GM18870 (cell line): ENCODE measurements at regions not wholly inside any gene's neighbourhood (a gene's known extent, or its start where the extent isn't known, plus 50 kb on each side); places are given as distances from the start of the nearest gene placed in this dataset.

Source experiments
- ATAC-seq: cut with Tn5 transposase; IDR thresholded peaks from one replicate; pipeline ENCODE4 v1.9.1; 2021; ENCODE audit warnings: moderate library complexity; ENCODE audit not compliant: unreplicated experiment

DNA sequence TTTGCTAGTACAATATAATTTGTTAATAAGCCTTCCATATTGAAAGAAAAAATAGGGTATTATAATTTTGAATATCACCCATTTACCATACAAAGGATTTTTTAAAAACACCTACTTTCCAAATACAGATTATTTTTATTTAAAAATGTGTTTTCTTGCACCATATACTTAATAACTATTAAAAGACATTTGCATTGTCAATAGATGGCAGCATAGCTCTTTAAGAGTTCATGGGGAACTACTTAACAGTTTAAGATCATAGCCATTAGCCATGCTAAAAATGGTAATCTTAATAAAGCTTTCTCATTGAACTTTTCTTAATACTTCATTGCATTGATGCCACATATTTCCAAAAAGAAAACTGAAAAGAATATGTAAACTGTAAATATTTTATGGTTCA is 1995.9 kb downstream of the C4orf33 start:
- no peak for ATAC-seq

- ATAC-seq: no peak
Observed at GRCh38 chr4:131093303-131093702, 1997.4 kb downstream of the C4orf33 start.

DNA sequence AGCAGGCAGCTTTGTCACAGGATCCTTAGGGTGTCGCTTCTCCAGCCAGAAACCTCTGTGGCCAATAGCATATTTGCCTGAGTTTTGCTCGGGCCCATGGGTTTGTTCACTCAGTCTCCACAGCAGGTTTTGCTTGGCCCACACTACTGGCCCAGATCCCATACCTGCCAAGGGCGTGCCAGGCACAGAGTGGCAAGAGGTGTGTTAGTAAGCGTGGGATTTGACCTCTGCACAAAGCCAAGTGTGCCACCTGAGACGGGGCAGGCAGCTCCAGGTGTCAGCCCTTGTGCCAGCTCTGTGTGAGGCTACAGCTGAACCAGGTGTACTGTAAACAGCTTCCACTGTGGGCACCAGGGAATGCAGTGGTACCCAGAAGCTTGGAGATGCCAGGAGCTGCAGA is 2003.0 kb downstream of the C4orf33 start:
- ATAC-seq: no peak

- no peak for ATAC-seq
Observed at GRCh38 chr4:131113273-131113672, 2017.3 kb downstream of the C4orf33 start.

DNA sequence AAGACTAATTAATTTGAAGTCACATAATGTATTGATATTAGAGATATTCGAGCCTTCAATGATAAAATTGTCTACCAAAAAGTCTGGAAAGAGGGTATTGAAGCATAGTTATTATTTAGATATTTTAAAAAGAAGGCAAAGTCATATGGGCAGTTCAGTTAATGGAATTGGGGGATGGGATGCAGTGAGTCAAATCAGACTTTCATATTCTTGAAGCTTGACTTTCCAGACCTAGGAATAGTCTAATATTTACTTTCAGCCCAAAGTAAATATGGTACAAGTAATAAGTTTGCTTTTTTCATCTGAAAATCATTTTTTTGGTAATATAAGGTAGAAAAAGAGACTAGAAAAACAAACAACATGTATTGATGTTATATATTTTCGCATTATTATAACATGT is 2017.8 kb downstream of the C4orf33 start:
- no peak for ATAC-seq

GRCh38 chr4:131119661-131120060 is 2023.7 kb downstream of the C4orf33 start:
- no peak for ATAC-seq

DNA sequence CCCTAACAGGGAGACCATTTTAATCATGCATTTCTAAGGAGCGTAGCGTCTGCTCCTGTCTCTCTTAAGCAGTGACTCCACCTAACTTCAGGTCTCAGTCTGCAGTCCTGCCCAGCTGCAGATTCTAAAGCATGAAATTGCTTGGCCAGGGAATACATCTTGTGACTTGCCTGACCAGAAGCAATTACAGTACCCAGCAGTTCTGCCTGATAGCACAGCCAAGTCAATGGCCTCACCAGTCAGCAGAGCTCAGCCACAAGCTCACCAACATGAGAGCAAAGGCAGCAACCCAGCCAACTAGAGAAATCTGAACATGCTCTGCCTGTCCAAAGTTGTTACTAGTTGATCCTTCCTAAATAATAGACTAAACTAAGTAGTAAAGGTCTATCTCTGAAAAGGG is 2011.9 kb upstream of the PCDH10 start:
- ATAC-seq: no peak

GRCh38 chr4:131159261-131159660 is 1989.8 kb upstream of the PCDH10 start:
- no peak for ATAC-seq

GRCh38 chr4:131192318-131192717 is 1956.8 kb upstream of the PCDH10 start:
- no peak for ATAC-seq

- no peak for ATAC-seq
Observed at GRCh38 chr4:131207589-131207988, 1941.5 kb upstream of the PCDH10 start.

- no peak for ATAC-seq
Observed at GRCh38 chr4:131248314-131248713, 1900.8 kb upstream of the PCDH10 start.

DNA sequence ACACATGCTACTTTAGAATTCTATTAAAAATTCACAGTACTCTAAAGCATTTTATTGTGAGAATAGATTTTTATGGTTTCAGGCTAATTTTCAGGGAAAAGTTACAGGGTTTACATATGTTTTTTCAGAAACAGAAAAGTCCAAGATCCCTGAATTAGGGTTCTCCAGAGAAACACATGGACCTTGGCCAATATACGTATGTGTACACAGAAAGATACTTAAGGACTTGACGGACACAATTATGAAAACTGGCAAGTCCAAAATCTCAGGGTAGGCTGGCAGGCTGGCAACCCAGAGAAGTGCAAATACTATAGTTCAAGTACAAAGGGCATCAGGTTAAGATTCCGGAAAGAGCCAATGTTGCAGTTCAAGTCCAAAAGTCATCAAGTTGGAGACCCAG is 1897.8 kb upstream of the PCDH10 start:
- ATAC-seq: no peak

DNA sequence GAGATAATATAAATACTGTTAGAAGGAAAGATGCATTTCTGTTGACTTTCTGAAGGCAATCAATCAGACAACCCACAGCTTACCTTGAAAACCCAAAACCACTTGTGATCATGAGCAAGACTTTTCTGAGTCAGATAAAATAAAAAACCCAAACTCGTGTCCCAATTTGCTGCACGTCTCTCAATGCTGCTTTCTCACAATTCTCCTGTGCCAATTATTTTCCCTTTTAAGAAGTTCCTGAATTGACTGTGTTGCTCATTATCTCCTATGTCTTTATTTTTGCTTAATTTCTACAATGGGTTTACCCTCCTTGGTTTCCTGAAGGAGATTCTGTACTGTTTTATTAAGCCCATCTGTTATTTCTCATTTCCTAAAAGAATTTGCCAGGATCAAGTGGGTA is 1891.9 kb upstream of the PCDH10 start:
- ATAC-seq: no peak

GRCh38 chr4:131258361-131258760 is 1890.7 kb upstream of the PCDH10 start:
- ATAC-seq: no peak

- no peak for ATAC-seq
Observed at GRCh38 chr4:131288441-131288840, 1860.7 kb upstream of the PCDH10 start.

- ATAC-seq: no peak
Observed at GRCh38 chr4:131296192-131296591, 1852.9 kb upstream of the PCDH10 start.

DNA sequence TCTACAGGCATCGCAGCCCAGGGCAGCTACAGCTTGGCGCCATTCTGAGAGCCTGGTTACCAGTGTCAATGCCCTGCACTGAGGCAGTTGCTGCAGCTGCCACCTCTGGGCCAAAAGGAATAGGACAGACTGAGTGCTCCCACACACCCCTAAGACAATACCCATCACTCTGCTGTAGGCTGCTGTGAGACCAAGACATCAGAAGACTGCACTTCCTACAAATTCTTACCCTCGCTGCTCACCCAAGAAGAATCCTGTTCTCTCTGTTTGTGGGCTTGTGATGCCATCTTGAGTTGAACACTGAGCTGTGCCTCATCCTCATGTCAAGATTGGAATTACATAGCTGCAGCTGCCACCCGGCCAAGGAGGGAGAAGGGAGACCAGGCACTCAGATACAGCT is 1847.0 kb upstream of the PCDH10 start:
- ATAC-seq: no peak

GRCh38 chr4:131304686-131305085 is 1844.4 kb upstream of the PCDH10 start:
- no peak for ATAC-seq

DNA sequence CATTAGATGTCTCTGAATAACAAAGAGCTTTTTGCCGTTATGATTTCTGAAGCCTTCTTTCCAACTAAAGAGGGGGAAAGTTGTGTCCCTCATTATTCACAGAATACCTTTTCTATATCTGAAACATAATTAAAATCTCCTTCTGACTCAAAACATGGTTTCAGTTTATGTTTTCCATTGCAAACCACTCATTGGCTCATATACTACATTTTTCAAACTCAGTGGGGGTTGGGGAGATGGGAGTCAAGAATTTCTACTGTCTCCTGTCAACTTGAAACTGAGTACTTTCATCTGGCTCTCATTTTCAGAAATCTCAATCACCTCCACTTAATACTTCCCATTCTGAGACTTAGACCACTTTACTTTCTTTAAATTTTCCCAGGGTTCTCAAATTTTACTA is 1839.5 kb upstream of the PCDH10 start:
- ATAC-seq: peak; percentile 46

DNA sequence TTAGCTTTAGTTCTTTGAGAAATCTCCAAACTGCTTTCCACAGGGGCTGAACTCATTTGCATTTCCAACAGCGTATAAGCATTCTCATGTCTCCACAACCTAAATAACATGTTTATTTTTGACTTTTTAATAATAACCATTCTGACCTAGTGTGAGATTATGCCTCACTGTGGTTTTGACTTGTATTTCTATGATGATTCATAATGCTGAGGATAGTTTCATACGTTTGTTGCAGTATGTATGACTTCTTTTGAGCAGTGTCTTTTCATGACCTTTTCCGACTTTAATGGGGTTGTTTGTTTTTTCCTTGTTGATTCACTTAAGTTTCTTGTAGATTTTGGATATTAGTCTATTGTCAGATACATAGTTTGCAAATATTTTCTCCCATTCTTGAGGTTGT is 1833.0 kb upstream of the PCDH10 start:
- ATAC-seq: no peak

DNA sequence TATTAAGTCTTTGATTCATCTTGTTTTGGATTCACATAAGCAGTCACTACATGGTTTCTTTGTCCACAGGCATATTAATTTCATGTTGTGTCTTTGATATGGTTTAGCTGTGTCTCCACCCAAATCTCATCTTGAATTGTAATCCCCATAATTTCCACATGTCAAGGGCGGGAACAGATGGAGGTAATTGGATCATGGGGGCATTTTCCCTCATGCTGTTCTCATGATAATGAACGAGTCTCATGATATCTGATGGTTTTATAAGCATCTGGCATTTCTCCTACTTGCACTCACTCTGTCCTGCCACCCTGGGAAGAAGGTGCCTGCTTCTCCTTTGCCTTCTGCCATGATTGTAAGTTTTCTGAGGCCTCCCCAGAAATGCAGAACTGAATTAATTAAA is 1811.2 kb upstream of the PCDH10 start:
- ATAC-seq: no peak

- ATAC-seq: peak; percentile 63
Observed at GRCh38 chr4:131339137-131339536, 1810.0 kb upstream of the PCDH10 start.

GRCh38 chr4:131344761-131345160 is 1804.3 kb upstream of the PCDH10 start:
- ATAC-seq: no peak

DNA sequence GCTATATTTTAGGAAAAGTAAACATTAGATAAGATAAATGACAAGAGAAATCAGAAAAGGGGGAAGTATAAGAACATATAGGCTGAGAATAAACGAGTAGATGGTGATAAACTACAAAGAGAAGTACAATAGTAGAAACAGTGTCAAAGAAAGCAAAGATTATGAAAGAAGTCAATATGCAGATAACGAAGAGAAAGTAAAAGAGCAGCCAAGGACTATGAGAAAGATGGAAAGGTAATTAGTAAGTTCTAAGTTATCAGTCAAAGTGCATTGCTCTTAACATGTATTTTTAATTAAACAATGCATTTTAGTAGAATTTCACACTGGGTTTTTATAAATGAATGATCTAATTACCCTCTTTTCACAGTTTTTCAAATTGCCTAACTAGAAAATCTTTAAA is 1801.3 kb upstream of the PCDH10 start:
- ATAC-seq: no peak
